Osteocyte (in vitro differentiated cells): ENCODE measurements at regions not wholly inside any gene's neighbourhood (a gene's known extent, or its start where the extent isn't known, plus 50 kb on each side); places are given as distances from the start of the nearest gene placed in this dataset.

ENCODE experiments used
- DNase-seq: peaks from one replicate; pipeline ENCODE4 v3.0.0; 2021; ENCODE audit warnings: mixed read lengths; ENCODE audit not compliant: unreplicated experiment; ENCODE audit errors: extremely low spot score
- H3K27ac Mint-ChIP-seq: one replicate; pipeline ENCODE4 v1.8.0; 2021; ENCODE audit warnings: mild to moderate bottlenecking, mixed read lengths; ENCODE audit not compliant: unreplicated experiment
- H3K27me3 Mint-ChIP-seq: one replicate; pipeline ENCODE4 v1.8.0; 2021; ENCODE audit warnings: mixed read lengths; ENCODE audit not compliant: unreplicated experiment
- H3K36me3 Mint-ChIP-seq: one replicate; pipeline ENCODE4 v1.8.0; 2021; ENCODE audit warnings: mixed read lengths; ENCODE audit not compliant: unreplicated experiment
- H3K4me1 Mint-ChIP-seq: one replicate; pipeline ENCODE4 v1.8.0; 2021; ENCODE audit warnings: mixed read lengths; ENCODE audit not compliant: unreplicated experiment
- H3K4me3 Mint-ChIP-seq: one replicate; pipeline ENCODE4 v1.8.0; 2021; ENCODE audit warnings: mild to moderate bottlenecking, moderate library complexity, mixed read lengths; ENCODE audit not compliant: unreplicated experiment
- H3K9me3 Mint-ChIP-seq: one replicate; pipeline ENCODE4 v1.8.0; 2021; ENCODE audit warnings: mixed read lengths; ENCODE audit not compliant: unreplicated experiment
- TF ChIP-seq, protein P1 (sequence below): fragments of 200-600 bp; sonication (generic); IDR thresholded peaks from 2 replicates; pipeline ENCODE4 v1.5.0; 2021; ENCODE audit warnings: antibody characterized with exemption, mild to moderate bottlenecking, moderate library complexity

DNA sequence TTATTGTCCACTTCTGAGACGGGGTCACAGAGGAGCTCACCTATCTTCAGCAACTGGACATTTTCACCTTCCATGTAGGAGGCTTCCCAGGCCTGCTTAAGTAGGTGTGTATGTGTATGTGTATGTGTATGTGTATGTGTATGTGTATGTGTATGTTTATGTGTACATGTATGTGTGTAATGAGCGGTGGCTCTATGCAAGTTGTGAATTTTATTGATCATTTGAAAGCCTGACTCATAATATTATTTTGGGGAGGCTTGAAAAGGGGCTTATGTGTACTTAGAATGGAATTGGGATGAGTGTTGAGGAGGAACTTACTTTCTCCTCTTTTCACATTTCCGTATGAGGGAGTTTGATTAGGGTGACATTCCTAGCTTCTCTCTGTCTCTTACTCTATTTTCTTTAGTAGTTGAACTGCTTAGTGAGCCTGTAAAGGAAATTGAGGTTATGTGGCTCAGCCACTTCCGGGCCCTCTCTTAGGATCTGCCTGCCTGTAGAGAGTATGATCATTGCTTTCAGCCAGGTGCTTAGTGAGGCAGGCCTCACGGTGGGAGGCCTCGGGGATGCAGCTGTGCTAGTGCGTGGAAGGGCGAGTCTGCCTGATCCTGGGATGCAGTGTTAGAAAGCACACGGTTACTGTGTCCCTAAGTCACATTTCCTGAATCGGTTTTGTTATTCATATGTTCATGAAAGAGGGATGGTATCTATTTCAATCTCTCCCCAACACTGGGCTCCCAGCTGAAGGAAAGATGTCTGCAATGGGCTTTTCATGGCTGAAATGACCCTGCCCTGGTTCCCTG is 61.0 kb downstream of the IER5 start:
- Mint-ChIP-seq H3K27me3 (peaks cover 16% of the 10 kb centered on the region), H3K36me3 (peaks cover 4% of the 10 kb centered on the region), H3K27ac (no peak overlapping the region), H3K4me3 (no peak overlapping the region), H3K4me1 (peaks cover 7% of the 10 kb centered on the region), H3K9me3 (peaks cover 8% of the 10 kb centered on the region)
- no peak for DNase-seq
- TF ChIP-seq, protein P1, sequence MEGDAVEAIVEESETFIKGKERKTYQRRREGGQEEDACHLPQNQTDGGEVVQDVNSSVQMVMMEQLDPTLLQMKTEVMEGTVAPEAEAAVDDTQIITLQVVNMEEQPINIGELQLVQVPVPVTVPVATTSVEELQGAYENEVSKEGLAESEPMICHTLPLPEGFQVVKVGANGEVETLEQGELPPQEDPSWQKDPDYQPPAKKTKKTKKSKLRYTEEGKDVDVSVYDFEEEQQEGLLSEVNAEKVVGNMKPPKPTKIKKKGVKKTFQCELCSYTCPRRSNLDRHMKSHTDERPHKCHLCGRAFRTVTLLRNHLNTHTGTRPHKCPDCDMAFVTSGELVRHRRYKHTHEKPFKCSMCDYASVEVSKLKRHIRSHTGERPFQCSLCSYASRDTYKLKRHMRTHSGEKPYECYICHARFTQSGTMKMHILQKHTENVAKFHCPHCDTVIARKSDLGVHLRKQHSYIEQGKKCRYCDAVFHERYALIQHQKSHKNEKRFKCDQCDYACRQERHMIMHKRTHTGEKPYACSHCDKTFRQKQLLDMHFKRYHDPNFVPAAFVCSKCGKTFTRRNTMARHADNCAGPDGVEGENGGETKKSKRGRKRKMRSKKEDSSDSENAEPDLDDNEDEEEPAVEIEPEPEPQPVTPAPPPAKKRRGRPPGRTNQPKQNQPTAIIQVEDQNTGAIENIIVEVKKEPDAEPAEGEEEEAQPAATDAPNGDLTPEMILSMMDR, result no peak

DNA sequence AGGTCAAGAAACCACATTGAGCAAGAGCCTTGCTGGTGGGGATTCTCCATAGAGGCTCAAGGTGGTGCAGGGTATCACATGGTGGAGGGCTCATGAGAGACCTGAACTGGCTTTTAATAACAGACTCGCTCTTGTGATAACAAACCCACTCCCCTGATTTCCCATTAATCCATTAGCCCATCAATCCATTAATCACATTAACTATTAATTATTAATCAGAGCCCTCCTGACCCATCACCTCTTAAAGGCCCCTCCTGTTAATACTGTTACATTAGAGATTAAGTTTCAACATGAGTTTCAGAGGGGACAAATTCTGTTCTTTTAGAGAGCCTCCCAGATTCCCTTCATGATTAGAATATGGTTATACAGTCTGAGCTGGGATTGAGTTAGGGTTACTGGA is 61.8 kb downstream of the IER5 start:
- H3K27ac Mint-ChIP-seq, result no peak overlapping the region

GRCh38 chr1:181150842-181151241 is 62.3 kb downstream of the IER5 start:
- peaks cover 4% of the 10 kb centered on the region for H3K36me3 Mint-ChIP-seq
- H3K4me1 Mint-ChIP-seq, result peaks cover 7% of the 10 kb centered on the region
- H3K4me3 Mint-ChIP-seq, result no peak overlapping the region
- DNase-seq, result no peak
- peaks cover 7% of the 10 kb centered on the region for H3K9me3 Mint-ChIP-seq
- TF ChIP-seq, protein P1, result no peak
- no peak overlapping the region for H3K27ac Mint-ChIP-seq
- H3K27me3 Mint-ChIP-seq, result peaks cover 7% of the 10 kb centered on the region

More for the DNA sequence above, 61.8 kb downstream of the IER5 start:
- no peak for DNase-seq
- peaks cover 8% of the 10 kb centered on the region for H3K9me3 Mint-ChIP-seq
- no peak overlapping the region for H3K4me3 Mint-ChIP-seq
- H3K36me3 Mint-ChIP-seq, result peaks cover 4% of the 10 kb centered on the region
- TF ChIP-seq, protein P1, result no peak
- H3K4me1 Mint-ChIP-seq, result peaks cover 7% of the 10 kb centered on the region
- peaks cover 12% of the 10 kb centered on the region for H3K27me3 Mint-ChIP-seq

- Mint-ChIP-seq H3K4me3 (no peak overlapping the region), H3K9me3 (no peaks in the 10 kb centered on the region), H3K36me3 (no peaks in the 10 kb centered on the region), H3K27me3 (peaks cover 4% of the 10 kb centered on the region), H3K27ac (no peak overlapping the region), H3K4me1 (peaks cover 7% of the 10 kb centered on the region)
- DNase-seq, result no peak
- TF ChIP-seq, protein P1, result no peak
Observed at GRCh38 chr1:181151378-181152326, 63.2 kb downstream of the IER5 start.
